GM21529 (cell line): ENCODE measurements at regions not wholly inside any gene's neighbourhood (a gene's known extent, or its start where the extent isn't known, plus 50 kb on each side); places are given as distances from the start of the nearest gene placed in this dataset.
"Not testable (repeated sequence)": the region's sequence is repeated elsewhere in the genome, so short reads cannot be mapped to it uniquely, and the experiment has no call there.

Experiments
- ATAC-seq: cut with Tn5 transposase; IDR thresholded peaks from one replicate; pipeline ENCODE4 v1.9.1; 2021; ENCODE audit not compliant: unreplicated experiment

GRCh38 chr16:47872225-47872624 lies 283.6 kb downstream of the ABCC12 start:
- no peak for ATAC-seq

DNA sequence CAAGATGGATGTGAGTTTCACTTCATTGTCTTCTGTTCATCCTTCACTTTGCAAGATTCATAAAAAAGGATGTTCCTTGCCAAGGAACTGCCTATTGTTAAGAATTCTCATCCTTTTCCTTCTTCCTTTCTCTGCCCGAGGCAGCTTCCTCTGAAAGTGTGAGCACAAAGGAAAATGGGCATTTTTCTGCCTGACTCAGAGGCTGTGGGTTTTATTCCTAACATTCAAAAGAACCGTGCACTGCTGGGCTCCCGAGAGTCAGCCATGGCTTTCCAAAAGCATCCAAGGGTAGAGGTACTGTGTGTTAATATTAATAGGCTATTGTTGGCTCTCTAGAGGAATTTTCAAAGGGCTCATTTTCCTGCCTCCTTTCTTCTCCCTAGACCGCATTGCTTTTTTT lies 289.4 kb downstream of the ABCC12 start:
- ATAC-seq: no peak

GRCh38 chr16:47865337-47865855 lies 290.4 kb downstream of the ABCC12 start:
- no peak for ATAC-seq

DNA sequence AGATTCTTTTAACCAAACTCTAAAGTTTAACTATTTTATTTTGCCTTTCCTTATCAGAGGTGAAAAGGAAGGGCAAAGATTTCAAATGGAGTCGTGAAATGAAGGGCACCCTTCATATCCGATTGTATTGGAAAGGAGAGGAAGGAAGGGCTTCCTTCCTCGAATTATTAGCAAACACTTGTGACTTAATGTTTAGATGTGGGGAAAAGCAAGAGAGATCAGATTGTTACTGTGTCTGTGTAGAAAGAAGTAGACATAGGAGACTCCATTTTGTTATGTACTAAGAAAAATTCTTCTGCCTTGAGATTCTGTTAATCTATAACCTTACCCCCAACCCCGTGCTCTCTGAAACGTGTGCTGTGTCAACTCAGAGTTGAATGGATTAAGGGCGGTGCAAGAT lies 291.5 kb downstream of the ABCC12 start:
- ATAC-seq: not testable (repeated sequence)

GRCh38 chr16:47861999-47862398 lies 293.8 kb downstream of the ABCC12 start:
- ATAC-seq: no peak

GRCh38 chr16:47858333-47858982 lies 297.3 kb downstream of the ABCC12 start:
- no peak for ATAC-seq

- no peak for ATAC-seq
These were observed 300.4 kb downstream of the ABCC12 start for GRCh38 chr16:47855431-47855830.

GRCh38 chr16:47854737-47855136 lies 301.1 kb downstream of the ABCC12 start:
- no peak for ATAC-seq

- ATAC-seq: no peak
These were observed 302.8 kb downstream of the ABCC12 start for GRCh38 chr16:47852991-47853390.

DNA sequence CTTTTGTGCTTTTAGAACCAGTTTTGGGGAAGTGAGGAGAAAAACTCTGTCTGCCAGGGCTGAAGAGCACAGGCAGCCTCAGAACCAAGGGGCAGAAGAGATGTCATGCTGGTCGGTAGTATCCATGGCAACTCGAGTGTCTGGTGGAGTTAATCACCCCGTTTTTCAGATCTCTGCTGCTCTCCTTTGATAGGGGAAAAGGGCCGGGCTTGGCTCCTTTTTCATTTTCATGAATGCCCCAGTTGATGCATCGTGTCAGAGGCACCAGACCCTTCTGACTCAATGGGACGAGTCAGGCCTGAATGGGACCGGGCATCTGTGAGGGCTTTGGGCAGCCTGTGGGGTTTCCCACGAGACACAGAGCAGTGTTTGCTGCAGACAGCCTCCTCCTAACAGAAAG lies 304.6 kb downstream of the ABCC12 start:
- no peak for ATAC-seq

- no peak for ATAC-seq
These were observed 306.1 kb downstream of the ABCC12 start for GRCh38 chr16:47849736-47850135.

GRCh38 chr16:47848421-47849109 lies 307.2 kb downstream of the ABCC12 start:
- no peak for ATAC-seq

GRCh38 chr16:47847220-47847970 lies 308.4 kb downstream of the ABCC12 start:
- ATAC-seq: no peak

DNA sequence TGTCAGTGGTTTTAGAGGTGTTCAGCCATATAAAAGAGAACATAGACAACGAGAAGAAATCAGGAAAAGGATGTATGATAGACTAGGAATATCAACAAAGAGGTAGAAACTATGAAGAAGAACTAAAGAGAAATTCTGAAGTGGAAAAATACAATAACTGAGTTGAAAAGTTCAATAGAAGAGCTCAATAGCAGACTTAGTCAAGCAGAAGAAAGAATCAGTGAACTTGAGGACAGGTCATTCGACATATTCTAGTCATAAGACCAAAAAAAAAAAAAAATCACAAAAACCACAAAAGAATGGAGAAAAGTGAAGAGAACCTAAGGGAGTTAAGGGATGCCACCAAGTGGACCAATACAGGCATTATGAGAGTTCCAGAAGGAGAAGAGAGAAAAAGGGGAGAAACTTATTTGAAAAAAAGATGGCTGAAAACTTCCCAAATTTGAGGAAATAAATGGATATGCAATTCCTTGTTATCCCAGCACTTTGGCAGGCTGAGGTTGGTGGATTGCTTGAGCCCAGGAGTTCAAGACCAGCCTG lies 321.2 kb downstream of the ABCC12 start:
- ATAC-seq: no peak

GRCh38 chr16:47833771-47834170 lies 322.0 kb downstream of the ABCC12 start:
- no peak for ATAC-seq

- no peak for ATAC-seq
These were observed 325.8 kb downstream of the ABCC12 start for GRCh38 chr16:47829850-47830600.

GRCh38 chr16:47826070-47826469 lies 329.7 kb downstream of the ABCC12 start:
- ATAC-seq: no peak

GRCh38 chr16:47817048-47817447 lies 338.7 kb downstream of the ABCC12 start:
- no peak for ATAC-seq

DNA sequence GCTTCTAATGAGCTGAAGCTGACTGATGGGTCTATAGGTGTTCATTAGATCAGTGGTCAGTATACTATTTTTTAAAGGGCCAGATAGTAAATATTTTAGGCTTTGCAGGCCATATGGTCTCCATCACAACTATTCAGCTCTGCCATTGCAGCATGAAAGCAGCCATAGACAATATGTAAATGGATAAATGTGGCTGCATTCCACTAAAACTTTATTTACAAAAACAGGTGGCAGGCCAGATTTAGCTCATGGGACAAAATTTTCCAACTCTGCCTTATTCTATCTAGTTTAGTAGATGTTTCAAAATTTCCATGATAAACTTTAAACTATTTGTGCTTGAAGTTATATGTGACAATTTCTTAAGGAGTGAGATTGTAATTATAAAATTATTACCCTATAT lies 339.3 kb downstream of the ABCC12 start:
- ATAC-seq: no peak

DNA sequence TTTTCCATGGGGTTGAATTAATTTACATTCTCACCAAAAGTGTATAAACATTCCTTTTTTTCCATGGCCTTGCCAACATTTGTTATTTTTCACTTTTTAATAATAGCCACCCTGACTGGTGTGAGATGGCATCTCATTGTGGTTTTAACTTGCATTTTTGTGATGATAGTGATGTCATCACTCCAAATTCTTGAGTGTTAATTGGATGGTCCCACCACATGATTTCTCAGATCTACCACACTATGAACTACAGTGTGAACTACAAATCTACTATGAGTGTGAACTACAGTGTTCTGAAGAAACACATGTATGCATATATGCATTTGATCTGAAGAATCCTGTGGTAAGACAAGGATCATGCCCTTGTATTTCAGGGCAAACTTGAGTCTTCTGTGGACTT lies 340.1 kb downstream of the ABCC12 start:
- ATAC-seq: no peak

- not testable (repeated sequence) for ATAC-seq
These were observed 344.0 kb downstream of the ABCC12 start for GRCh38 chr16:47811758-47812157.
